ENCODE measurements at regions not wholly inside any gene's neighbourhood (a gene's known extent, or its start where the extent isn't known, plus 50 kb on each side); places are given as distances from the start of the nearest gene placed in this dataset.

DNA sequence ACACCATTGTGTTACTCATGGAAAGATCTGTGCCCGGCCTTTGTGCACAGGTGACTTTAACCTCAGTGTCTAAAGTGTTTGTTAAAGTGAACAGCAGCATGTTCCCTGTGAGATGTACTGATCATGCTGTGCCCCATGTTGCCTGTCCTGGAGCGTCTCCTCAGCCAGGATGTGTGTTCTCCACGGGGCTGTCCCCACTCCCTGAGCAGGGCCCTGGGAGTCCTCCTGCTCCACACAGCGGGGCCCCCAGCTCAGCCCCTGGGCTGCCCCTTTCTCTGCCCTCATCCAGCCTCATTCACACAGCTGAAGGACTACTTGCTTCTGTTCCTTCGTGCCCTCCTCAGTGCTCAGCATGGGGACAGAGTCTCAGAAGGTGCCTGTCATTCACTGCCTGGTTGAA lies 131.5 kb downstream of the SLC38A6 start:
- H3K9me3 ChIP-seq (ENCODE audit: low read length), result no peaks in the 10 kb centered on the region
- no peaks in the 10 kb centered on the region for H3K27me3 ChIP-seq (ENCODE audit: insufficient read depth, low read length)
- no peaks in the 10 kb centered on the region for H3K36me3 ChIP-seq (ENCODE audit: insufficient read depth, low read length)
- no peak overlapping the region for H3K4me3 ChIP-seq (ENCODE audit: low read length)
- H3K4me1 ChIP-seq (ENCODE audit: insufficient read depth, low read length), result peaks cover 14% of the 10 kb centered on the region
- no peak overlapping the region for H2AFZ ChIP-seq (ENCODE audit: low read depth, low read length)

DNA sequence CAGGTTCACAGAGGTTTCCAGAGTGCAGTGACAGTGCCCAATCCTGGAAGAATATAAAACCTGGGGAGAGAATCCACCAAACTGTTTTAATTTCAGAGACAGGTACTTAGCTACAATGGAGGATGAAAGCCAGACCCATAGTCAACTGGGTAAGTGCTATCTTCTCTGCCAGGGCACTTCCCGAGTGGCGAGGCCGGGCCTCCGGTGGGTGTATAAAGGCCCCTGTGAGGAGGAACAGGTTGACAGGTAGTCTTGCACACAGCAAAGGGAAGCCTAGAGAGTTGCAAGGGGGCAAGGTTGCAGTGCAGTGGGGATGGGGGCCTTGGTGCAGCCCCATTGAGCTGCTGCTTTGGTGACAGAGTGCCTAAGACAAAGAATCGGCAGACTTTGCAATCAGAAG lies 130.7 kb downstream of the SLC38A6 start:
- Histone ChIP-seq H3K4me1 (ENCODE audit: insufficient read depth, low read length) (peaks cover 14% of the 10 kb centered on the region), H2AFZ (ENCODE audit: low read depth, low read length) (no peak overlapping the region), H3K4me3 (ENCODE audit: low read length) (no peak overlapping the region), H3K9me3 (ENCODE audit: low read length) (no peaks in the 10 kb centered on the region), H3K36me3 (ENCODE audit: insufficient read depth, low read length) (no peaks in the 10 kb centered on the region), H3K27me3 (ENCODE audit: insufficient read depth, low read length) (no peaks in the 10 kb centered on the region)

- Histone ChIP-seq H3K9me3 (ENCODE audit: low read length) (no peaks in the 10 kb centered on the region), H3K4me1 (ENCODE audit: insufficient read depth, low read length) (peaks cover 14% of the 10 kb centered on the region), H3K4me3 (ENCODE audit: low read length) (no peak overlapping the region), H3K36me3 (ENCODE audit: insufficient read depth, low read length) (no peaks in the 10 kb centered on the region), H2AFZ (ENCODE audit: low read depth, low read length) (no peak overlapping the region), H3K27me3 (ENCODE audit: insufficient read depth, low read length) (no peaks in the 10 kb centered on the region)
Observed at GRCh38 chr14:61111209-61111665, 130.2 kb downstream of the SLC38A6 start.

- no peak overlapping the region for H2AFZ ChIP-seq (ENCODE audit: low read depth, low read length)
Observed at GRCh38 chr14:61110316-61111082, 129.5 kb downstream of the SLC38A6 start.

GRCh38 chr14:61109288-61109687 lies 128.2 kb downstream of the SLC38A6 start:
- H3K4me3 ChIP-seq (ENCODE audit: low read length), result no peak overlapping the region
- no peak overlapping the region for H2AFZ ChIP-seq (ENCODE audit: low read depth, low read length)
- no peaks in the 10 kb centered on the region for H3K36me3 ChIP-seq (ENCODE audit: insufficient read depth, low read length)
- H3K9me3 ChIP-seq (ENCODE audit: low read length), result no peaks in the 10 kb centered on the region
- H3K27me3 ChIP-seq (ENCODE audit: insufficient read depth, low read length), result no peaks in the 10 kb centered on the region
- peaks cover 18% of the 10 kb centered on the region for H3K4me1 ChIP-seq (ENCODE audit: insufficient read depth, low read length)

More at GRCh38 chr14:61110316-61111082, 129.5 kb downstream of the SLC38A6 start:
- no peak overlapping the region for H3K4me3 ChIP-seq (ENCODE audit: low read length)
- no peaks in the 10 kb centered on the region for H3K27me3 ChIP-seq (ENCODE audit: insufficient read depth, low read length)
- H3K4me1 ChIP-seq (ENCODE audit: insufficient read depth, low read length), result peaks cover 14% of the 10 kb centered on the region
- H3K9me3 ChIP-seq (ENCODE audit: low read length), result no peaks in the 10 kb centered on the region
- H3K36me3 ChIP-seq (ENCODE audit: insufficient read depth, low read length), result no peaks in the 10 kb centered on the region

GRCh38 chr14:61108496-61109141 lies 127.6 kb downstream of the SLC38A6 start:
- H3K36me3 ChIP-seq (ENCODE audit: insufficient read depth, low read length), result no peaks in the 10 kb centered on the region
- no peaks in the 10 kb centered on the region for H3K27me3 ChIP-seq (ENCODE audit: insufficient read depth, low read length)
- peaks cover 23% of the 10 kb centered on the region for H3K4me1 ChIP-seq (ENCODE audit: insufficient read depth, low read length)
- H2AFZ ChIP-seq (ENCODE audit: low read depth, low read length), result no peak overlapping the region
- no peaks in the 10 kb centered on the region for H3K9me3 ChIP-seq (ENCODE audit: low read length)
- no peak overlapping the region for H3K4me3 ChIP-seq (ENCODE audit: low read length)

DNA sequence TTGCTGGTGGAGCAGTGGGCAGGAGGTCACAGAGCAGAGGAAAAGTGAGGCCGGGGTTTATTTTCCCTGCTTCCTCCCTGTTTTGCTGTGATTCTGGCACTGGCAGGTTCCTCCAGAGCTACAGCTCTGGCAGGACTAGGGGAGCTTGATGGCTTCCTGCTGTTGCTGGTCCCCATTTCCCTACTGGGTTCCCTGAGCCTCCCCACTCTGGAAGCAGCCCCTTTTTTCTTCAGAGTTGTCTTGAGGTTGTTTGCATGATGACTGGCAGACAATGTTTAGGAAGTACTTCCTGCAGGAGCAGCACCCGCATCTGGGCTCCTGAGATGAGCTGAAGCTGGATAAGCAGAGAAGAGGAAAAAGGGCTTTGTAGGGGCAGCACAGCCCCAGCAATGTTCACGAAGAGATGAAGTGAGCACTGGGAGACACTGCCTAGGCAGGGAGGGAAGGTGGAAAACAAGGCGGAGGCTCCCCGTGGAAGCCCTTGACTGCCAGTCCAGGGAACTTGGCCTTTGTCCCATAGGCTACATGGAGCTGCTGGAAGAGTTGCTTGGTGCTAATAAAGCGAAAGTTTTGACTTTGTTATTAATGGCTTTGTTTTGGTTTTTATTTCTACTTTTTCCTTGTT lies 126.9 kb downstream of the SLC38A6 start:
- Histone ChIP-seq H3K36me3 (ENCODE audit: insufficient read depth, low read length) (no peaks in the 10 kb centered on the region), H2AFZ (ENCODE audit: low read depth, low read length) (no peak overlapping the region), H3K27me3 (ENCODE audit: insufficient read depth, low read length) (no peaks in the 10 kb centered on the region), H3K4me3 (ENCODE audit: low read length) (no peak overlapping the region), H3K4me1 (ENCODE audit: insufficient read depth, low read length) (peaks cover 27% of the 10 kb centered on the region), H3K9me3 (ENCODE audit: low read length) (no peaks in the 10 kb centered on the region)

- Histone ChIP-seq H3K4me1 (ENCODE audit: insufficient read depth, low read length) (peaks cover 36% of the 10 kb centered on the region), H3K9me3 (ENCODE audit: low read length) (no peaks in the 10 kb centered on the region)
Observed at GRCh38 chr14:61106959-61107641, 126.1 kb downstream of the SLC38A6 start.

GRCh38 chr14:61106271-61106958 lies 125.4 kb downstream of the SLC38A6 start:
- peaks cover 43% of the 10 kb centered on the region for H3K4me1 ChIP-seq (ENCODE audit: insufficient read depth, low read length)
- no peaks in the 10 kb centered on the region for H3K9me3 ChIP-seq (ENCODE audit: low read length)
- no peaks in the 10 kb centered on the region for H3K36me3 ChIP-seq (ENCODE audit: insufficient read depth, low read length)
- H3K27me3 ChIP-seq (ENCODE audit: insufficient read depth, low read length), result no peaks in the 10 kb centered on the region
- H3K4me3 ChIP-seq (ENCODE audit: low read length), result no peak overlapping the region
- H2AFZ ChIP-seq (ENCODE audit: low read depth, low read length), result no peak overlapping the region

More at GRCh38 chr14:61106959-61107641, 126.1 kb downstream of the SLC38A6 start:
- no peaks in the 10 kb centered on the region for H3K27me3 ChIP-seq (ENCODE audit: insufficient read depth, low read length)
- H3K36me3 ChIP-seq (ENCODE audit: insufficient read depth, low read length), result no peaks in the 10 kb centered on the region
- H2AFZ ChIP-seq (ENCODE audit: low read depth, low read length), result no peak overlapping the region
- no peak overlapping the region for H3K4me3 ChIP-seq (ENCODE audit: low read length)

GRCh38 chr14:61104358-61104757 lies 123.3 kb downstream of the SLC38A6 start:
- Histone ChIP-seq H3K4me3 (ENCODE audit: low read length) (no peak overlapping the region), H3K9me3 (ENCODE audit: low read length) (no peaks in the 10 kb centered on the region), H3K4me1 (ENCODE audit: insufficient read depth, low read length) (peaks cover 35% of the 10 kb centered on the region), H2AFZ (ENCODE audit: low read depth, low read length) (peak overlapping the region; percentile 43), H3K36me3 (ENCODE audit: insufficient read depth, low read length) (no peaks in the 10 kb centered on the region), H3K27me3 (ENCODE audit: insufficient read depth, low read length) (no peaks in the 10 kb centered on the region)

DNA sequence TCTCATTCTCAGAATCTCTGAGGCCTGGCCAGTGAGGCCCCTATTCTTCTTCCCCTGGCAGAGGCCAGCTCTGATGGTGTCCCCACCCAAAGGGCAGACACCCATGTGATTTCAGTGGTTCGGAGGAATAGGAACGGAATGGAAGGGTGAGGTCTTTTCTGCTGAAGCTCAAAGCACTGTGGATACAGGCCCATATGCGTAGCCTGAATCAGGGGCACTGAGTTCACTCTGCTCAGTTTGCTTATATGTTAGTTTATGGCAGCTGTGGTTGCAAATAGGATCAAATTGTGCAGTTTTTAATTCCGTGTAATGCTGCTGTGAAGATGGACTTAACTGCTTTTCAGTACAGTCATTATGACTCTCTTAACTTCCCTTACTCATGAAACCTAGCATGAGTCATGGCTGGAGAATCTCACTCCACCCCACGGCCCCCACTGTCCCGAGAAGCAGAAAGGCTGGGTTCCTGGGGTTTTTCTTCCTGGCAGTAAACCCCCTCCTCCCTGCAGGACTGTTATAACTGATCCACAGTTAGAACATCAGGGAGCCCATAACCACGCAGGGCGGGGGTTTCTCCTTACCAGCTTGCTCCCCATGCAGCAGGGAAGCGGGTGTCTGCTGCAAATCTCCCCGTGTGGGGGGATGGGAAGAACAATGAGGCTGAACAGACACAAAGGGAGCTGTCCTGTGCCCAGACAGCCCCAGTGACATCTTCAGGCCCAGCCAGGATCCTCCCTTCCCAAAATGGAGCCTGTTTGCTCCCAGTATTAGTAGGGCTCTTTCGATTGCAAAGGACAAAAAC lies 122.7 kb downstream of the SLC38A6 start:
- Histone ChIP-seq H3K4me3 (ENCODE audit: low read length) (no peak overlapping the region), H2AFZ (ENCODE audit: low read depth, low read length) (peak overlapping the region; percentile 43), H3K27me3 (ENCODE audit: insufficient read depth, low read length) (no peaks in the 10 kb centered on the region), H3K4me1 (ENCODE audit: insufficient read depth, low read length) (peaks cover 35% of the 10 kb centered on the region), H3K9me3 (ENCODE audit: low read length) (no peaks in the 10 kb centered on the region), H3K36me3 (ENCODE audit: insufficient read depth, low read length) (no peaks in the 10 kb centered on the region)

Measured in neuron (in vitro differentiated cells).